ENCODE measurements at regions not wholly inside any gene's neighbourhood (a gene's known extent, or its start where the extent isn't known, plus 50 kb on each side); places are given as distances from the start of the nearest gene placed in this dataset.

GRCh38 chr12:4178424-4179170 lies 95.0 kb upstream of the CCND2 start:
- H3K4me1 ChIP-seq (ENCODE audit: insufficient read depth, low read length): no peaks in the 10 kb centered on the region
- no peak overlapping the region for H3K9ac ChIP-seq (ENCODE audit: low read depth, low read length)
- H3K9me3 ChIP-seq (ENCODE audit: control insufficient read depth, insufficient read depth, low read length): no peaks in the 10 kb centered on the region
- no peaks in the 10 kb centered on the region for H3K36me3 ChIP-seq (ENCODE audit: insufficient read depth, low read length)

GRCh38 chr12:4177262-4177661 lies 96.3 kb upstream of the CCND2 start:
- Histone ChIP-seq H3K4me1 (ENCODE audit: insufficient read depth, low read length) (no peaks in the 10 kb centered on the region), H3K36me3 (ENCODE audit: insufficient read depth, low read length) (no peaks in the 10 kb centered on the region), H3K9me3 (ENCODE audit: control insufficient read depth, insufficient read depth, low read length) (no peaks in the 10 kb centered on the region), H3K9ac (ENCODE audit: low read depth, low read length) (no peak overlapping the region)

GRCh38 chr12:4176168-4176567 lies 97.4 kb upstream of the CCND2 start:
- H3K36me3 ChIP-seq (ENCODE audit: insufficient read depth, low read length): no peaks in the 10 kb centered on the region
- no peaks in the 10 kb centered on the region for H3K4me1 ChIP-seq (ENCODE audit: insufficient read depth, low read length)
- no peak overlapping the region for H3K9ac ChIP-seq (ENCODE audit: low read depth, low read length)
- H3K9me3 ChIP-seq (ENCODE audit: control insufficient read depth, insufficient read depth, low read length): no peaks in the 10 kb centered on the region

GRCh38 chr12:4174417-4174816 lies 99.1 kb upstream of the CCND2 start:
- Histone ChIP-seq H3K4me1 (ENCODE audit: insufficient read depth, low read length) (no peaks in the 10 kb centered on the region), H3K9ac (ENCODE audit: low read depth, low read length) (no peak overlapping the region), H3K36me3 (ENCODE audit: insufficient read depth, low read length) (no peaks in the 10 kb centered on the region), H3K9me3 (ENCODE audit: control insufficient read depth, insufficient read depth, low read length) (no peaks in the 10 kb centered on the region)

- Histone ChIP-seq H3K9me3 (ENCODE audit: control insufficient read depth, insufficient read depth, low read length) (no peaks in the 10 kb centered on the region), H3K36me3 (ENCODE audit: insufficient read depth, low read length) (no peaks in the 10 kb centered on the region), H3K4me1 (ENCODE audit: insufficient read depth, low read length) (peaks cover 8% of the 10 kb centered on the region), H3K9ac (ENCODE audit: low read depth, low read length) (no peak overlapping the region)
These were observed 100.6 kb upstream of the CCND2 start for GRCh38 chr12:4172999-4173398.

GRCh38 chr12:4171742-4172141 lies 101.8 kb upstream of the CCND2 start:
- no peaks in the 10 kb centered on the region for H3K36me3 ChIP-seq (ENCODE audit: insufficient read depth, low read length)
- no peaks in the 10 kb centered on the region for H3K9me3 ChIP-seq (ENCODE audit: control insufficient read depth, insufficient read depth, low read length)
- no peak overlapping the region for H3K9ac ChIP-seq (ENCODE audit: low read depth, low read length)
- H3K4me1 ChIP-seq (ENCODE audit: insufficient read depth, low read length): peaks cover 18% of the 10 kb centered on the region

- H3K36me3 ChIP-seq (ENCODE audit: insufficient read depth, low read length): no peaks in the 10 kb centered on the region
- no peaks in the 10 kb centered on the region for H3K9me3 ChIP-seq (ENCODE audit: control insufficient read depth, insufficient read depth, low read length)
- H3K4me1 ChIP-seq (ENCODE audit: insufficient read depth, low read length): peaks cover 24% of the 10 kb centered on the region
- H3K9ac ChIP-seq (ENCODE audit: low read depth, low read length): no peak overlapping the region
These were observed 103.6 kb upstream of the CCND2 start for GRCh38 chr12:4169959-4170358.

GRCh38 chr12:4169531-4169930 lies 104.0 kb upstream of the CCND2 start:
- no peaks in the 10 kb centered on the region for H3K9me3 ChIP-seq (ENCODE audit: control insufficient read depth, insufficient read depth, low read length)
- H3K9ac ChIP-seq (ENCODE audit: low read depth, low read length): no peak overlapping the region

GRCh38 chr12:4168036-4168435 lies 105.5 kb upstream of the CCND2 start:
- Histone ChIP-seq H3K36me3 (ENCODE audit: insufficient read depth, low read length) (no peaks in the 10 kb centered on the region), H3K4me1 (ENCODE audit: insufficient read depth, low read length) (peaks cover 24% of the 10 kb centered on the region), H3K9ac (ENCODE audit: low read depth, low read length) (no peak overlapping the region), H3K9me3 (ENCODE audit: control insufficient read depth, insufficient read depth, low read length) (no peaks in the 10 kb centered on the region)

More at GRCh38 chr12:4169531-4169930, 104.0 kb upstream of the CCND2 start:
- no peaks in the 10 kb centered on the region for H3K36me3 ChIP-seq (ENCODE audit: insufficient read depth, low read length)
- H3K4me1 ChIP-seq (ENCODE audit: insufficient read depth, low read length): peaks cover 24% of the 10 kb centered on the region

GRCh38 chr12:4164559-4165558 lies 108.7 kb upstream of the CCND2 start:
- peaks cover 24% of the 10 kb centered on the region for H3K4me1 ChIP-seq (ENCODE audit: insufficient read depth, low read length)
- peaks cover 5% of the 10 kb centered on the region; the same call in 1 of the 2 replicates for H3K9me3 ChIP-seq (ENCODE audit: control insufficient read depth, insufficient read depth, low read length)
- H3K36me3 ChIP-seq (ENCODE audit: insufficient read depth, low read length): no peaks in the 10 kb centered on the region
- peak overlapping the region; percentile 69 for H3K9ac ChIP-seq (ENCODE audit: low read depth, low read length)

GRCh38 chr12:4164188-4164558 lies 109.4 kb upstream of the CCND2 start:
- H3K9me3 ChIP-seq (ENCODE audit: control insufficient read depth, insufficient read depth, low read length): peaks cover 5% of the 10 kb centered on the region; the same call in 1 of the 2 replicates
- H3K9ac ChIP-seq (ENCODE audit: low read depth, low read length): peak overlapping the region; percentile 69
- H3K36me3 ChIP-seq (ENCODE audit: insufficient read depth, low read length): no peaks in the 10 kb centered on the region
- H3K4me1 ChIP-seq (ENCODE audit: insufficient read depth, low read length): peaks cover 24% of the 10 kb centered on the region

- Histone ChIP-seq H3K9ac (ENCODE audit: low read depth, low read length) (no peak overlapping the region), H3K36me3 (ENCODE audit: insufficient read depth, low read length) (no peaks in the 10 kb centered on the region), H3K9me3 (ENCODE audit: control insufficient read depth, insufficient read depth, low read length) (peaks cover 5% of the 10 kb centered on the region; the same call in 1 of the 2 replicates), H3K4me1 (ENCODE audit: insufficient read depth, low read length) (peaks cover 11% of the 10 kb centered on the region)
These were observed 111.8 kb upstream of the CCND2 start for GRCh38 chr12:4161718-4162117.

GRCh38 chr12:4160314-4161040 lies 113.1 kb upstream of the CCND2 start:
- no peak overlapping the region for H3K9ac ChIP-seq (ENCODE audit: low read depth, low read length)
- H3K4me1 ChIP-seq (ENCODE audit: insufficient read depth, low read length): peaks cover 19% of the 10 kb centered on the region
- H3K9me3 ChIP-seq (ENCODE audit: control insufficient read depth, insufficient read depth, low read length): peaks cover 5% of the 10 kb centered on the region; the same call in 1 of the 2 replicates
- H3K36me3 ChIP-seq (ENCODE audit: insufficient read depth, low read length): no peaks in the 10 kb centered on the region

GRCh38 chr12:4159851-4160250 lies 113.7 kb upstream of the CCND2 start:
- Histone ChIP-seq H3K36me3 (ENCODE audit: insufficient read depth, low read length) (no peaks in the 10 kb centered on the region), H3K9ac (ENCODE audit: low read depth, low read length) (no peak overlapping the region), H3K4me1 (ENCODE audit: insufficient read depth, low read length) (peaks cover 16% of the 10 kb centered on the region), H3K9me3 (ENCODE audit: control insufficient read depth, insufficient read depth, low read length) (peaks cover 5% of the 10 kb centered on the region; the same call in 1 of the 2 replicates)
